ENCODE measurements at regions not wholly inside any gene's neighbourhood (a gene's known extent, or its start where the extent isn't known, plus 50 kb on each side); places are given as distances from the start of the nearest gene placed in this dataset.
"Not testable (repeated sequence)": the region's sequence is repeated elsewhere in the genome, so short reads cannot be mapped to it uniquely, and the experiment has no call there.

- not testable (repeated sequence) for DNase-seq
Observed at GRCh38 chr3:192968901-192969300, 51.2 kb upstream of the MB21D2 start.

GRCh38 chr3:192980632-192981031 lies 63.0 kb upstream of the MB21D2 start:
- DNase-seq, result no peak

- DNase-seq, result no peak
Observed at GRCh38 chr3:192986379-192986778, 68.7 kb upstream of the MB21D2 start.

- DNase-seq, result peak; percentile 84 to 90 (median 85)
Observed at GRCh38 chr3:192991356-192991755, 73.7 kb upstream of the MB21D2 start.

- DNase-seq, result no peak
Observed at GRCh38 chr3:192992361-192992760, 74.7 kb upstream of the MB21D2 start.

- peak; percentile 56 to 78 (median 67) for DNase-seq
Observed at GRCh38 chr3:192993411-192993810, 75.8 kb upstream of the MB21D2 start.

GRCh38 chr3:193001113-193001512 lies 83.5 kb upstream of the MB21D2 start:
- DNase-seq, result not testable (repeated sequence)

- DNase-seq, result not testable (repeated sequence)
Observed at GRCh38 chr3:193003624-193004023, 86.0 kb upstream of the MB21D2 start.

GRCh38 chr3:193008654-193009053 lies 91.0 kb upstream of the MB21D2 start:
- no peak for DNase-seq

GRCh38 chr3:193010191-193010590 lies 92.5 kb upstream of the MB21D2 start:
- DNase-seq, result no peak

GRCh38 chr3:193011958-193012357 lies 94.3 kb upstream of the MB21D2 start:
- DNase-seq, result no peak

GRCh38 chr3:193014902-193015301 lies 97.2 kb upstream of the MB21D2 start:
- DNase-seq, result no peak

- DNase-seq, result peak; percentile 32 to 48 (median 36)
Observed at GRCh38 chr3:193016437-193016901, 98.8 kb upstream of the MB21D2 start.

- DNase-seq, result no peak
Observed at GRCh38 chr3:193021506-193022010, 103.9 kb upstream of the MB21D2 start.

GRCh38 chr3:193023218-193023617 lies 105.6 kb upstream of the MB21D2 start:
- peak in 1 of 3 donors; percentile 16 for DNase-seq

GRCh38 chr3:193028258-193028657 lies 110.6 kb upstream of the MB21D2 start:
- DNase-seq, result peak in 1 of 3 donors; percentile 5

- DNase-seq, result no peak
Observed at GRCh38 chr3:193029800-193030199, 112.1 kb upstream of the MB21D2 start.

- no peak for DNase-seq
Observed at GRCh38 chr3:193030276-193030675, 112.6 kb upstream of the MB21D2 start.

- DNase-seq, result peak in 1 of 3 donors; percentile 16
Observed at GRCh38 chr3:193031911-193032310, 114.3 kb upstream of the MB21D2 start.

- DNase-seq, result no peak
Observed at GRCh38 chr3:193033226-193033780, 115.6 kb upstream of the MB21D2 start.

GRCh38 chr3:193037828-193038227 lies 120.2 kb upstream of the MB21D2 start:
- peak in 1 of 3 donors; percentile 1 for DNase-seq

- DNase-seq, result peak in 1 of 3 donors; percentile 14
Observed at GRCh38 chr3:193039058-193039457, 121.4 kb upstream of the MB21D2 start.

GRCh38 chr3:193040836-193041672 lies 123.4 kb upstream of the MB21D2 start:
- peak; percentile 56 to 71 (median 59) for DNase-seq

GRCh38 chr3:193046371-193046770 lies 128.7 kb upstream of the MB21D2 start:
- no peak for DNase-seq
